ENCODE measurements at regions not wholly inside any gene's neighbourhood (a gene's known extent, or its start where the extent isn't known, plus 50 kb on each side); places are given as distances from the start of the nearest gene placed in this dataset.

DNA sequence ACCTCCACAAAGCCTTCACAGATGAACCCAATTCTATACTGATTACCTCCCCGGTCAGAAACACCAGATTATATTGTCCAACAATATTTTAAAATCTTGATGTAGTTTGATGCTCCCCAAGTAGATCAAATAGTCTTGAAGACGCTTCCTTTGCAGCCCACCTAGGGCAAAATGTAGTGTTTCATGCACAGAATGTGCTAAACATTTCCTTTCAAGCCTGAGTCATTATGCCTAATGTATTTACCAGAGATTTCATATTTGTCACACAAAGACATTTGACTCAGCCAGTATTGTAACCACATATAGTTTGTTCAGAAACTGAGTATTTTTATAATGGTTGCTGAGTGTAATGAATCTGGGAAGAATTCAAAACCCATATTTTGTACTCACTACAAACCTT is 1396.8 kb downstream of the LRRC4C start:
- TF ChIP-seq, protein P1, sequence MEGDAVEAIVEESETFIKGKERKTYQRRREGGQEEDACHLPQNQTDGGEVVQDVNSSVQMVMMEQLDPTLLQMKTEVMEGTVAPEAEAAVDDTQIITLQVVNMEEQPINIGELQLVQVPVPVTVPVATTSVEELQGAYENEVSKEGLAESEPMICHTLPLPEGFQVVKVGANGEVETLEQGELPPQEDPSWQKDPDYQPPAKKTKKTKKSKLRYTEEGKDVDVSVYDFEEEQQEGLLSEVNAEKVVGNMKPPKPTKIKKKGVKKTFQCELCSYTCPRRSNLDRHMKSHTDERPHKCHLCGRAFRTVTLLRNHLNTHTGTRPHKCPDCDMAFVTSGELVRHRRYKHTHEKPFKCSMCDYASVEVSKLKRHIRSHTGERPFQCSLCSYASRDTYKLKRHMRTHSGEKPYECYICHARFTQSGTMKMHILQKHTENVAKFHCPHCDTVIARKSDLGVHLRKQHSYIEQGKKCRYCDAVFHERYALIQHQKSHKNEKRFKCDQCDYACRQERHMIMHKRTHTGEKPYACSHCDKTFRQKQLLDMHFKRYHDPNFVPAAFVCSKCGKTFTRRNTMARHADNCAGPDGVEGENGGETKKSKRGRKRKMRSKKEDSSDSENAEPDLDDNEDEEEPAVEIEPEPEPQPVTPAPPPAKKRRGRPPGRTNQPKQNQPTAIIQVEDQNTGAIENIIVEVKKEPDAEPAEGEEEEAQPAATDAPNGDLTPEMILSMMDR (IDR thresholded peaks at IDR 0.05): no peak
- TF ChIP-seq EZH2 (IDR thresholded peaks at IDR 0.05; ENCODE audit: borderline replicate concordance, insufficient read depth, low read depth, low read length, poor library complexity, severe bottlenecking): no peak

All from B cell (primary cell).